Chondrocyte (in vitro differentiated cells): ENCODE measurements at regions not wholly inside any gene's neighbourhood (a gene's known extent, or its start where the extent isn't known, plus 50 kb on each side); places are given as distances from the start of the nearest gene placed in this dataset.

Experiments used
- DNase-seq: peaks from one replicate; pipeline ENCODE4 v3.0.0; 2021; ENCODE audit warnings: mixed read lengths, low spot score
- H3K27ac Mint-ChIP-seq: one replicate; pipeline ENCODE4 v1.8.0; 2021; ENCODE audit warnings: mild to moderate bottlenecking, moderate library complexity, mixed read lengths; ENCODE audit not compliant: unreplicated experiment
- H3K27me3 Mint-ChIP-seq: 2 replicates; pipeline ENCODE4 v1.8.0; 2021; ENCODE audit warnings: low read depth, mixed read lengths
- H3K36me3 Mint-ChIP-seq: 2 replicates; pipeline ENCODE4 v1.8.0; 2021; ENCODE audit warnings: low read depth, mixed read lengths
- H3K4me1 Mint-ChIP-seq: 2 replicates; pipeline ENCODE4 v1.8.0; 2021; ENCODE audit warnings: low read depth, mild to moderate bottlenecking, mixed read lengths
- H3K4me3 Mint-ChIP-seq: one replicate; pipeline ENCODE4 v1.8.0; 2021; ENCODE audit warnings: mild to moderate bottlenecking, moderate library complexity, mixed read lengths; ENCODE audit not compliant: unreplicated experiment
- H3K9me3 Mint-ChIP-seq: 2 replicates; pipeline ENCODE4 v1.8.0; 2021; ENCODE audit warnings: low read depth, mixed read lengths
- TF ChIP-seq, protein P1 (sequence below): fragments of 200-600 bp; sonication (generic); IDR thresholded peaks from 2 replicates; pipeline ENCODE4 v1.5.0; 2021; ENCODE audit warnings: antibody characterized with exemption, mild to moderate bottlenecking, moderate library complexity

- no peak overlapping the region for H3K27ac Mint-ChIP-seq
- no peaks in the 10 kb centered on the region for H3K4me1 Mint-ChIP-seq
- H3K4me3 Mint-ChIP-seq, result no peak overlapping the region
- TF ChIP-seq, protein P1, sequence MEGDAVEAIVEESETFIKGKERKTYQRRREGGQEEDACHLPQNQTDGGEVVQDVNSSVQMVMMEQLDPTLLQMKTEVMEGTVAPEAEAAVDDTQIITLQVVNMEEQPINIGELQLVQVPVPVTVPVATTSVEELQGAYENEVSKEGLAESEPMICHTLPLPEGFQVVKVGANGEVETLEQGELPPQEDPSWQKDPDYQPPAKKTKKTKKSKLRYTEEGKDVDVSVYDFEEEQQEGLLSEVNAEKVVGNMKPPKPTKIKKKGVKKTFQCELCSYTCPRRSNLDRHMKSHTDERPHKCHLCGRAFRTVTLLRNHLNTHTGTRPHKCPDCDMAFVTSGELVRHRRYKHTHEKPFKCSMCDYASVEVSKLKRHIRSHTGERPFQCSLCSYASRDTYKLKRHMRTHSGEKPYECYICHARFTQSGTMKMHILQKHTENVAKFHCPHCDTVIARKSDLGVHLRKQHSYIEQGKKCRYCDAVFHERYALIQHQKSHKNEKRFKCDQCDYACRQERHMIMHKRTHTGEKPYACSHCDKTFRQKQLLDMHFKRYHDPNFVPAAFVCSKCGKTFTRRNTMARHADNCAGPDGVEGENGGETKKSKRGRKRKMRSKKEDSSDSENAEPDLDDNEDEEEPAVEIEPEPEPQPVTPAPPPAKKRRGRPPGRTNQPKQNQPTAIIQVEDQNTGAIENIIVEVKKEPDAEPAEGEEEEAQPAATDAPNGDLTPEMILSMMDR, result no peak
- H3K27me3 Mint-ChIP-seq, result no peaks in the 10 kb centered on the region
- peaks cover 2% of the 10 kb centered on the region for H3K36me3 Mint-ChIP-seq
- DNase-seq, result no peak
- peaks cover 6% of the 10 kb centered on the region for H3K9me3 Mint-ChIP-seq
Observed at GRCh38 chr4:179503976-179504375, 2061.7 kb upstream of the AGA start.

GRCh38 chr4:179509489-179509888 is 2067.3 kb upstream of the AGA start:
- Mint-ChIP-seq H3K9me3 (peaks cover 3% of the 10 kb centered on the region), H3K4me3 (no peak overlapping the region), H3K27ac (no peak overlapping the region), H3K36me3 (peaks cover 2% of the 10 kb centered on the region), H3K4me1 (no peaks in the 10 kb centered on the region), H3K27me3 (no peaks in the 10 kb centered on the region)
- DNase-seq, result no peak
- TF ChIP-seq, protein P1, result no peak

GRCh38 chr4:179521952-179522351 is 2079.7 kb upstream of the AGA start:
- no peaks in the 10 kb centered on the region for H3K27me3 Mint-ChIP-seq
- H3K4me1 Mint-ChIP-seq, result no peaks in the 10 kb centered on the region
- no peak overlapping the region for H3K4me3 Mint-ChIP-seq
- DNase-seq, result no peak
- no peak overlapping the region for H3K27ac Mint-ChIP-seq
- TF ChIP-seq, protein P1, result no peak
- peaks cover 7% of the 10 kb centered on the region for H3K9me3 Mint-ChIP-seq
- no peaks in the 10 kb centered on the region for H3K36me3 Mint-ChIP-seq

GRCh38 chr4:179530958-179531357 is 2088.7 kb upstream of the AGA start:
- peaks cover 2% of the 10 kb centered on the region for H3K27me3 Mint-ChIP-seq
- no peaks in the 10 kb centered on the region for H3K9me3 Mint-ChIP-seq
- H3K27ac Mint-ChIP-seq, result no peak overlapping the region
- no peaks in the 10 kb centered on the region for H3K36me3 Mint-ChIP-seq
- H3K4me1 Mint-ChIP-seq, result no peaks in the 10 kb centered on the region
- H3K4me3 Mint-ChIP-seq, result no peak overlapping the region
- no peak for DNase-seq
- TF ChIP-seq, protein P1, result no peak

DNA sequence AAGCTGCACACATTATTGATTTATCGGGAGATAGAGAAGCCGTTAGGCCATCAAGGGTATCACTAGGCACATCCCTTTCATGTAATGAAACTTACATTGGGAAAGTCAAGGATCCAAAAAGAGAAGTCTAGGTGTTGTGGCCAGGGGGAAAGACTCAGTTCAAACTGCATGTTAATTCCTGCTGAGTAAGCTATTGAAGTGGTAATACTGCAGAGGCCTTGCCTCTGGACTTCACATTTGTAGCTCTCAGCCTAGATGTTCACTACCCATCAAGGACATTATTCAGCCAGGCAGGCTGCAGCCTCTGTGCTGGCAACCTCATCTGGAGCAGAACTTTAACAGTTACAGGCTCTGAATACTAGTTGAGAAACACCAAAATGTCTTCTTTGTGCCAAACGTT is 2094.5 kb upstream of the AGA start:
- Mint-ChIP-seq H3K36me3 (no peaks in the 10 kb centered on the region), H3K9me3 (no peaks in the 10 kb centered on the region), H3K4me3 (no peak overlapping the region), H3K27me3 (peaks cover 6% of the 10 kb centered on the region), H3K4me1 (no peaks in the 10 kb centered on the region), H3K27ac (no peak overlapping the region)
- TF ChIP-seq, protein P1, result no peak
- DNase-seq, result no peak
